ENCODE measurements at regions not wholly inside any gene's neighbourhood (a gene's known extent, or its start where the extent isn't known, plus 50 kb on each side); places are given as distances from the start of the nearest gene placed in this dataset.

DNA sequence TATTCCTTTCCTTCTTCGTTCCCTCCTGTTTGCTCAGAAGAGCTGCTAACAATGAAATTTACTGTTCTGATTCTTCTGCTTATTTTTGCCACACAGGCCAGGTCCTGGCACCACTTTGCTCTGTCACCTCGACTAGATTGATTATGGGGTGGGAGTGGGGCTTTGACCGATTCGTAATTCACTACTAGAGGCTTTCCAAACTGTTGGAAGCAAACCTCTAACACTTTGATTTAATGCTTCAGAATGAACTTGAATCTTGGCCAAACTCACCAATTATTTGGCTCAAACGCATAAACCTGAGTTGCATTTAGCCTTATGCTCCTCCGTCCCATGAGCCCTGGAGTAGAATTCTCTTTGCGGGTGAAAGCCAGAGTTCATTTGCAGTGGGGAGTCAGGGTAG, 476.2 kb upstream of the FZD8 start:
- TF ChIP-seq, protein P1, sequence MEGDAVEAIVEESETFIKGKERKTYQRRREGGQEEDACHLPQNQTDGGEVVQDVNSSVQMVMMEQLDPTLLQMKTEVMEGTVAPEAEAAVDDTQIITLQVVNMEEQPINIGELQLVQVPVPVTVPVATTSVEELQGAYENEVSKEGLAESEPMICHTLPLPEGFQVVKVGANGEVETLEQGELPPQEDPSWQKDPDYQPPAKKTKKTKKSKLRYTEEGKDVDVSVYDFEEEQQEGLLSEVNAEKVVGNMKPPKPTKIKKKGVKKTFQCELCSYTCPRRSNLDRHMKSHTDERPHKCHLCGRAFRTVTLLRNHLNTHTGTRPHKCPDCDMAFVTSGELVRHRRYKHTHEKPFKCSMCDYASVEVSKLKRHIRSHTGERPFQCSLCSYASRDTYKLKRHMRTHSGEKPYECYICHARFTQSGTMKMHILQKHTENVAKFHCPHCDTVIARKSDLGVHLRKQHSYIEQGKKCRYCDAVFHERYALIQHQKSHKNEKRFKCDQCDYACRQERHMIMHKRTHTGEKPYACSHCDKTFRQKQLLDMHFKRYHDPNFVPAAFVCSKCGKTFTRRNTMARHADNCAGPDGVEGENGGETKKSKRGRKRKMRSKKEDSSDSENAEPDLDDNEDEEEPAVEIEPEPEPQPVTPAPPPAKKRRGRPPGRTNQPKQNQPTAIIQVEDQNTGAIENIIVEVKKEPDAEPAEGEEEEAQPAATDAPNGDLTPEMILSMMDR (IDR thresholded peaks at IDR 0.05 in 4 of 5, conservative IDR thresholded peaks at IDR 0.05 in 1 of 5): no peak
- TF ChIP-seq POLR2A (IDR thresholded peaks at IDR 0.05): no peak

Data from gastrocnemius medialis (tissue), 4 donors.